T-helper 1 cell treated with Interleukin-12 subunit alpha and Interleukin-12 subunit beta and Interleukin-4 antibody, amounts not matched to agents 30 ng/mL and 1 ng/mL, for 36 hours (primary cell): ENCODE measurements at regions not wholly inside any gene's neighbourhood (a gene's known extent, or its start where the extent isn't known, plus 50 kb on each side); places are given as distances from the start of the nearest gene placed in this dataset.

Source experiments
- intact Hi-C: fragments of 100-400 bp; cut with micrococcal nuclease; formaldehyde crosslinking; loops from one replicate; pipeline ENCODE4 v1.15.1; 2024

DNA sequence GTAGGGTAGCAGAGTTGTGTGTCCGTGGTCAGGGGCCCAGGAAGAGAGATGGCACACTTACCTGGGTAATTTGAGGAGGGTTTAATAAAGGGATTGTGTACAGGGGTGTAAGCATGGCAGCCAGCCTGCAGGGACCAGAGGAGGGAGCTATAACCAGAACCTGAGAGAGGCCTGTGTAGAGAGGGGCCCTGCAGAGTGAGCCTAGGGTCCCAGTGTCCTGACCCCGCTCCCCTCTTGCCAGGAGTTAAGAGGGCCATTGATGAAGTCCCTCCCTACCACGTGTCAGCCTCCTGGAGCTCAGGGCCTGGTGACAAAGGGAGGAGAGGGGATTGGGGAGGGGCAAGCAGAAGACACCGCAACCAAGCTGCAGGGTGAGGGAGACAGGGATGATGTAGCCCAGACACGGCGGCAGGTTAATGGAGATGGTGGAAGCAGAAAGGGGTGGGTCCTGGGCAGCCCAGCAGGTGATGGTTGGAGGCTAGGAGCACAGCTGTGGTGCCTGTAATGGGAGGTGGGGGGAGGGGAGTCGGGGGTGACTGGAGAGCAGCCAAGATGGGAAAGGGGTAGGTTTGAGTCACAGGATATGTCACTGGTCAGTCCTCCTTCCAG, 165.4 kb upstream of the TOPAZ1 start:
- intact Hi-C loops, result no loop called here

- intact Hi-C loops, result no loop called here
These were observed 164.4 kb upstream of the TOPAZ1 start for GRCh38 chr3:44077267-44077666.

GRCh38 chr3:44078863-44079262, 162.8 kb upstream of the TOPAZ1 start:
- intact Hi-C loops, result no loop called here

GRCh38 chr3:44079916-44080315, 161.8 kb upstream of the TOPAZ1 start:
- intact Hi-C loops, result no loop called here

DNA sequence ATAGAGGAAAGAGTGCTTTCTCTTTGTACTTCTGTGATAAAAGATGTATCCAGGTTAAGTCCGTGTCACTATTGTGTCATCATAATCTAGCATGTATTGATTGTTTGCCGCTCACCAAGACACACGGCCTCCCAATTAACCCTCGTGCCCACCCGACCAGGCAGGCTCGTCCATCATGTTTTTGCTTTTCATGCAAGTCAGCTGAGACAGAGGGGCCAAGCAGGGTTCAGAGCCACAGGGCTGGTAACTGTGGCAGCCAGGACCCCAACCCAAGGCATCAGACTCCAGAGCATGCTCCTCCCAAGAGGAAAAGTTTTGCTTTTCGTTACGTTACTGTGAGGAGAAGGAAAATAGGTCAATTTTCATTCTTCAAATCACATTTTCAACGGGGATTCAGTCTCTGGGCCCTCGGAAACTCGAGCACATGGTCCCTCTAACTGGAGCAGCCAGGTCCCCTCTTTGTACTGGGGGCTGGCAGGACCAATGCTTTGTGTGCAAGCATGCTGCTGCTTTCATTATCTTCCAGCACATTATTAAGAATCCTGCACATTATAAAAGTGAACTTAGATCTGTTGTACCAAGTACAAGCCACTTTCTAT, 161.1 kb upstream of the TOPAZ1 start:
- intact Hi-C loops, result no loop called here

- intact Hi-C loops, result no loop called here
These were observed 151.7 kb upstream of the TOPAZ1 start for GRCh38 chr3:44090036-44090435.

DNA sequence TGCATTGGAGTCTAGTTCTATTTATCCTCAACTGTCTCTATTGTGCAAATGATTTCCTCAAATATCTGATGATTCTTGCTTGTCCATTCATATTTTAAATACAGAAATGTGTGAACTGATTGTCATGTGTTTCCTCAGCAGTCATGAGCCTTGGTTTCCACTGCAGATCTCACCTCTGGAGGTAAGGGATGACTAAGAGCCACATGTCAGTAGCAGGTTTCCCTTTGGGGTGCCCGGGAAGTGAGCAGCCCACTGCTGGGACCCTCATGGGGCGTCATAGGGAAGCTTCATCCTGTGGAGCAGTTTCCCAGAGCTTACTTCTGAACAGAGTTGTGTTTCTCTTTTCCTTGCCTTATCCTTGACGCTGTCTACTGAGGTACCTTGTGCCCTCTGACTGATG, 149.2 kb upstream of the TOPAZ1 start:
- intact Hi-C loops, result no loop called here

DNA sequence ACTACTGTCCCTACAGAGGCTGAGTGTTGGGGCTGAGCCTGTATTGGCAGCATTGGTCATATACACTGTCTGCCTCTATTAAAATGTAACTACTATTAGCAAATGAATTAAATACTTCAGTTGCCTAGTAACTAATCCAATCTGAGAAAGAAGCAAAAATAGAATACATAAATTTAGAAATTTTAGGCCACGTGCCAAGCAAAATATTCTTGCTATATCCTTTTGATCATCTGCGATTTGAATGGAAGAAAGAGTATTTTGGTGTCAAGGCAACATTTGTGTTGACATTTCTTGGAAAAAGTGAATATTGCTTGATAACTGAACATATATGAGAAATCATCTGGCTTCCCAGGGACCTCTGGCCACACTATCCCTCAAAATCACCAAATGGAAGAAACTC, 148.2 kb upstream of the TOPAZ1 start:
- intact Hi-C loops, result no loop called here

DNA sequence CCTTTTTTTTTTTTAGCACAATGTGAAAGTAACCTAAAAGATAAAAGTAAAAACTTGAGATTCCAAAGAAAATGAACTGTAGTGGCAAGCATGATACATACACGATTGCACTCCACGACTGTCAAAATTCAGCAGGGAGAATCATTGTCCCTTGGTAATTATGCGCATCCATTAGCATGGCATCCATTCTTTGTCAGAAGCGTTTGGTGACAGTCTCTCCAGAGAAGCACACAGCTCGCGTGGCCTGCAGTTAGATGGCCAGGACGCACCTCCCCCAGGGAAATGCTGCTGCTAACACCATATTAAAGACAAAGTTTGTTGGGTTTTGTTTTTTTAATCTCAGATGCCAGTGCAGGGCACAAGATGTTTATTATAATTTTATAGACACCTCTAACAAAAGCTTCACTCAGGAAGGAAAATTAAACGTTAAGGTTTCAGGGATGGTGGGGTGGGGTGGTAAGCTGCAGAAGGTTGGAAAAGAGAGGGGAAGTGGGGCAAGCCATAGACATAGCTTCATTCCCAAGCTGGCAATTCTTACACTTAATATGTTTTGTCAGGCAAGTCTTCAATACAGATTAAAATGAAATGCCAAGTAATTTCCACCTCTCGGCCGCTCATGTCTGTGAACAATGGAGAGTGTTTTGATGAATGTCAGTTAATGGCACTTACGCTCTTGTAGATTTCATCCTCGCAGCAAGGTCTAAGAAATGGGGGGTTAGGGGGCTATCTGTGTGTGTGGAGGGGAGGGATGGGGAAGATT, 142.8 kb upstream of the TOPAZ1 start:
- intact Hi-C loops, result no loop called here

DNA sequence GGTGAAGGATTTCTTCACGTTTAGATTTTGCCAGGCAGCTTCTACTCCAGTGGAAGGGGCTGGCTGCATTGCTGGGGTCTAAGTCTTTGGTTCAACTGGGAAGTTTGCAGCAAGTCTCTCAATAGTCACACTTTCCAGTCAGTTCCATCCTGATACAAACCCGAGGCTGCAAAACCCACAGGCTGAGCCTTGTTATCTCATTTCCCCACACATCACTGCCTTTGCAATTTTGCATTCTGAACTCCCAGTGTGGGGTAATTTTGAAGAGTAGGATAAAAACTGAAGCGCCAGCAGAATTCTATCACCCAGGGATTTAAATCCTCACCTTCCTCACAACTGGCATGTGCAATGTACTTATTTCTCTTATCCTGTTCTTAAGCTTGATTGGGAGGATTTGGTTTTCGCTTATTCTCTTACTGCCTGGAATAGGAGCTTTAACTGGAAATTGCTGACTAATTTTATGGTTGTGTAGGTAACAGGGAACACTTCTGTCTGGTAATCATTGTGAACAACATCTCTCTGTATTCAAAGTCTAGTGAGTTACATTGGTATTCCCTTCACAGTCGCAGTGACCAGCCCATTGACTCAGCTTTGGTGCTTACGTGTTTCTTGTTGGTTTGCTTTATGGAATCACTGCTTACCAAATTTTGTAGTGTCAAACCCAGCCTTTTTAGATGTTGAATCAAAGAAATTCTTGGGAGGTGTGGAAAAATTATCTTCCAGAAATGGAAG, 142.0 kb upstream of the TOPAZ1 start:
- intact Hi-C loops, result loop anchor here (10.0 kb wide), 1 partner anchor 345 kb away; no protein-coding TSS in a partner anchor

- intact Hi-C loops, result loop anchor here (10.0 kb wide), 1 partner anchor 345 kb away; no protein-coding TSS in a partner anchor
These were observed 141.4 kb upstream of the TOPAZ1 start for GRCh38 chr3:44100298-44100695.

DNA sequence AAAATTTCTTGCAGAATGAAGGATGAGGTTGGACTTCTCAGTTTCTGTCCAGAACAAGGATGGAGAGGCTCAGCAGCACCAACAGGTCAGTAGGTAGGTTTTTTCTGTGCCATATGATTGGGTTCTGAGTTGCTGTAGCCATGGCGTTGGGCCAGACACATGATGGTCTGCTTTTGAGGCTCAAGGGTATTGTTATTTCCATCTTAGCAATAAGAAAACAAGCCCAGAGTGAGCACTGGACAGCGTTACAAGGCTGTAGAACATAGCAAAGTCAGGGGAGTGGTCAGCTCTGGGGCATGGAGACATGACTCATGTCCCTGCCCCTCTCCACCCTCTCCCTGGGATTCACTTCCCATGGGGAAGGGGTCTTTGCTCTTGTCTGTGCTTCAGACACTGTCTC, 137.6 kb upstream of the TOPAZ1 start:
- intact Hi-C loops, result loop anchor here (10.0 kb wide), 1 partner anchor 341 kb away; no protein-coding TSS in a partner anchor

DNA sequence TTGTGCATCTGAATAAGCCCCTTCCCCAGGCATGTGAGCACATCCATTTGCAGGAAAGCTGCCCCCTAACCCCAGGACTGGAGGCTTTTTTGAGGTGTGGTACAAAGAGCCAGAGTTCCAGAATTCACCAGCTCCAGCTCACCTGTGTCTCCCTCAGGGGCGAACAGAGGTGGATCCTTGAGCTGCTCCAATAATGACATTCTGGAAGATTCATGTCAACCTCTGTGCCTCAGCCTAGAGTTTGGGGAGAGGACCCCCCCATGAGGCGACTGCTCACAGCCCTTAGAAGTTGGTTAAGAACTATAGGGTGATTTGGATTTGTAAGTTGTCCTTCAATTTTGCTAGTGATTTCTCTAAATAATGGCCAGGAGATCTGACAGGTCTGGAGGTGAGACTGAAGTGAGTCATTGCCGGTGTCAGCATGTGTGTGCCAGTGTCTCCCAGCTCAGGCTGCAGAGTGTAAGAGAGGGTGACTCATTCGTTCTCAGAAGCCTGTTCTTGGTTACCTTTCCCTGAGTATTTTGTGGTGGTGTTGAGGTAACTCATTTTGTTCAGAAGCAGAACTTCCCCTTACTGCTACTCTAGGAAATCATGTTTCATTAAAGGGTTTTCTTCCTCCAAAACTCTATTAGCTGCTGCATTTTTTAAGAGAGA, 136.9 kb upstream of the TOPAZ1 start:
- intact Hi-C loops, result loop anchor here (10.0 kb wide), 1 partner anchor 340 kb away; no protein-coding TSS in a partner anchor

GRCh38 chr3:44105571-44105970, 136.1 kb upstream of the TOPAZ1 start:
- intact Hi-C loops, result loop anchor here (10.0 kb wide), 1 partner anchor 339 kb away; no protein-coding TSS in a partner anchor

- intact Hi-C loops, result loop anchor here (10.0 kb wide), 1 partner anchor 338 kb away; no protein-coding TSS in a partner anchor
These were observed 134.9 kb upstream of the TOPAZ1 start for GRCh38 chr3:44106756-44107155.

GRCh38 chr3:44108481-44108880, 133.2 kb upstream of the TOPAZ1 start:
- intact Hi-C loops, result loop anchor here (10.0 kb wide), 1 partner anchor 336 kb away; no protein-coding TSS in a partner anchor

GRCh38 chr3:44109771-44110361, 131.8 kb upstream of the TOPAZ1 start:
- intact Hi-C loops, result loop anchor here (10.0 kb wide), 1 partner anchor 335 kb away; no protein-coding TSS in a partner anchor

DNA sequence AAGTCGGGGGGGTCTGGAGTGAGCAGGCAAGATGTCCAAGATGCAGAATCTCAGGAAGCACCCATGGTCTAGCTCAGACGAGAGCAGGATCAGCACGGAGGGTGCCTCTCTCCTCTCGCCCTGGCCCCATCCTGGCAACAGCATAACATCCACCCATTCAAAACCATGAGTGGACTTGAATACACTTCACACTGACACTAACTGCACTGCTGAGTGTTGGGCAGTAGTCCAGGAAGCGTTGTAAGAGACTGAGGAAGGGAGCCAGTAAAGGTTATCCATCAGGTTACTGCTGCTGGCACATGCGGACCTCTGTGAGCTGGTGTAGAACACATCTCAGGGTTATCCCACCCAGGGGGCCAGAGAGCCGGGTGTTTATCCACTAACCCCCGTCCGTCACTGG, 131.0 kb upstream of the TOPAZ1 start:
- intact Hi-C loops, result no loop called here

- intact Hi-C loops, result no loop called here
These were observed 130.2 kb upstream of the TOPAZ1 start for GRCh38 chr3:44111482-44111881.

- intact Hi-C loops, result no loop called here
These were observed 127.5 kb upstream of the TOPAZ1 start for GRCh38 chr3:44114142-44114541.

DNA sequence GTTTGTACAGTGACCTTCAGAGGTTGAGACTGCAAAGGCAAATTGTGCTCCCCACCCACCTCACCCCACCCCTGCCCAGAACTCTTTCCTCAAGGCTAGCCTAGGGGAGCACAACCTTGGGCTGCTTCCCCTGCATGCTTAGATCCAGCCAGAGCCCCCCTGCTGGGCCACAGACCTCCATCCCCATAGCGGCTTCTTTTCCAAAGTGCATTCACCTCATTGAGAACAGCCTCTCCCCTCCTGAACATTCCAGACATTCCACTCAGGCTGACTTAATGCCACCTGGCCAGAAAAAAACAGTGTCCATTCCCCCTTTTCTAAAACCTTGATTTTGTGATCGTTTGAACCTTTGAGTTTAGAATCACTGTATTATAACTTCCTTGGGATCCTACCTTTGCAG, 124.4 kb upstream of the TOPAZ1 start:
- intact Hi-C loops, result no loop called here
